ENCODE measurements at regions not wholly inside any gene's neighbourhood (a gene's known extent, or its start where the extent isn't known, plus 50 kb on each side); places are given as distances from the start of the nearest gene placed in this dataset.

DNA sequence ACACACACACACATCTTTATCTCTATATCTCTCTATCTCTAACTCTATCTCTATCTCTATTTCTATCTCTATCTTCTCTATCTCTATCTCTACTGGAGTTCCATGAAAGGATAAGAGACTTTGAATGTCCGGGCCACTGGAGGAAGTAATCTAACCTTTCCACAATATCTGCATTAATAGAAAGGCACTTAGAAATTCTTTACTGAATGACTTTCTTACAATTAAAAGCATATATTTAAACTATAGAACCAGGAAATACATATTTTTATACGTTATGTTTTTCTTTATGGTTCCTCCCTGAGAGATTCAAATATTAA is 234.9 kb downstream of the TRIB2 start:
- Histone ChIP-seq H3K79me2 (ENCODE audit: control insufficient read depth, insufficient read depth, low read length) (no peaks in the 10 kb centered on the region), H3K27ac (ENCODE audit: insufficient read depth, low read length) (no peak overlapping the region), H3K4me3 (replicated peaks in 1 of 4; ENCODE audit: control extremely low read depth in 1 of 4, insufficient read depth in 1 of 4, low read depth in 3 of 4, low read length in 4 of 4) (no peak overlapping the region), H3K9me3 (ENCODE audit: control insufficient read depth, insufficient read depth, low read depth, low read length) (no peaks in the 10 kb centered on the region), H3K9ac (ENCODE audit: insufficient read depth, low read length) (no peak overlapping the region), H3K4me2 (ENCODE audit: extremely low read depth, insufficient read depth, low read length) (no peak overlapping the region), H3K27me3 (ENCODE audit: control insufficient read depth, insufficient read depth, low read length) (no peaks in the 10 kb centered on the region), H4K20me1 (ENCODE audit: control insufficient read depth, extremely low read depth, insufficient read depth, low read length) (no peaks in the 10 kb centered on the region), H3K36me3 (ENCODE audit: control insufficient read depth, insufficient read depth, low read length) (no peaks in the 10 kb centered on the region), H3K4me1 (ENCODE audit: control insufficient read depth, extremely low read depth, insufficient read depth, low read length) (no peaks in the 10 kb centered on the region), H2AFZ (ENCODE audit: low read length) (no peak overlapping the region)
- TF ChIP-seq EZH2 (IDR thresholded peaks at IDR 0.05; ENCODE audit: low read length, missing control alignments), result no peak
- TF ChIP-seq, protein P1, sequence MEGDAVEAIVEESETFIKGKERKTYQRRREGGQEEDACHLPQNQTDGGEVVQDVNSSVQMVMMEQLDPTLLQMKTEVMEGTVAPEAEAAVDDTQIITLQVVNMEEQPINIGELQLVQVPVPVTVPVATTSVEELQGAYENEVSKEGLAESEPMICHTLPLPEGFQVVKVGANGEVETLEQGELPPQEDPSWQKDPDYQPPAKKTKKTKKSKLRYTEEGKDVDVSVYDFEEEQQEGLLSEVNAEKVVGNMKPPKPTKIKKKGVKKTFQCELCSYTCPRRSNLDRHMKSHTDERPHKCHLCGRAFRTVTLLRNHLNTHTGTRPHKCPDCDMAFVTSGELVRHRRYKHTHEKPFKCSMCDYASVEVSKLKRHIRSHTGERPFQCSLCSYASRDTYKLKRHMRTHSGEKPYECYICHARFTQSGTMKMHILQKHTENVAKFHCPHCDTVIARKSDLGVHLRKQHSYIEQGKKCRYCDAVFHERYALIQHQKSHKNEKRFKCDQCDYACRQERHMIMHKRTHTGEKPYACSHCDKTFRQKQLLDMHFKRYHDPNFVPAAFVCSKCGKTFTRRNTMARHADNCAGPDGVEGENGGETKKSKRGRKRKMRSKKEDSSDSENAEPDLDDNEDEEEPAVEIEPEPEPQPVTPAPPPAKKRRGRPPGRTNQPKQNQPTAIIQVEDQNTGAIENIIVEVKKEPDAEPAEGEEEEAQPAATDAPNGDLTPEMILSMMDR (conservative IDR thresholded peaks at IDR 0.05 in 1 of 2, IDR thresholded peaks at IDR 0.05 in 1 of 2; ENCODE audit: low read depth in 1 of 2, low read length in 2 of 2), result no peak
- no peak for DNase-seq (ENCODE audit: low read depth in 2 of 2)

DNA sequence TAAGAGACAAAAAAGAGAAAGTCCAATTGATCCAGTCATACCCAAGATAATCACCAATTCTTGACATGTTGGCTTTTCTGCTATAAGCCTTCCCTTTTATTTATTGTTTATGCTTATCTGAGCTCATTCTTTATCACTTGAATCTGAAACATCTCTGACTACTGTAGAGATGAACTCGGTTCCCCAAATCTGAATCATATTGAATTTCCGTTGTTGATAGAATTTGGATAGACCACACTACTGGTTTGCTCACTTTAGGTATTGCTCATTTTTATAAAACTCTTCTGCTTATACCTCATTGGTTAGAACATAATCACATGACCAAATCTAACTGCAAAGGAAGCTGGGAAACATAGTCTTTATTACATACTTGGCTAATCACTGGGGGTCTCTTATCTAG is 236.9 kb downstream of the TRIB2 start:
- Histone ChIP-seq H3K9me3 (ENCODE audit: control insufficient read depth, insufficient read depth, low read depth, low read length) (no peaks in the 10 kb centered on the region), H3K4me3 (replicated peaks in 1 of 4; ENCODE audit: control extremely low read depth in 1 of 4, insufficient read depth in 1 of 4, low read depth in 3 of 4, low read length in 4 of 4) (no peak overlapping the region), H3K36me3 (ENCODE audit: control insufficient read depth, insufficient read depth, low read length) (no peaks in the 10 kb centered on the region), H3K9ac (ENCODE audit: insufficient read depth, low read length) (no peak overlapping the region), H3K27me3 (ENCODE audit: control insufficient read depth, insufficient read depth, low read length) (no peaks in the 10 kb centered on the region), H2AFZ (ENCODE audit: low read length) (no peak overlapping the region), H3K79me2 (ENCODE audit: control insufficient read depth, insufficient read depth, low read length) (no peaks in the 10 kb centered on the region), H3K27ac (ENCODE audit: insufficient read depth, low read length) (no peak overlapping the region), H3K4me1 (ENCODE audit: control insufficient read depth, extremely low read depth, insufficient read depth, low read length) (no peaks in the 10 kb centered on the region), H3K4me2 (ENCODE audit: extremely low read depth, insufficient read depth, low read length) (no peak overlapping the region), H4K20me1 (ENCODE audit: control insufficient read depth, extremely low read depth, insufficient read depth, low read length) (no peaks in the 10 kb centered on the region)
- TF ChIP-seq, protein P1 (conservative IDR thresholded peaks at IDR 0.05 in 1 of 2, IDR thresholded peaks at IDR 0.05 in 1 of 2; ENCODE audit: low read depth in 1 of 2, low read length in 2 of 2), result no peak
- TF ChIP-seq EZH2 (IDR thresholded peaks at IDR 0.05; ENCODE audit: low read length, missing control alignments), result no peak
- no peak for DNase-seq (ENCODE audit: low read depth in 2 of 2)

DNA sequence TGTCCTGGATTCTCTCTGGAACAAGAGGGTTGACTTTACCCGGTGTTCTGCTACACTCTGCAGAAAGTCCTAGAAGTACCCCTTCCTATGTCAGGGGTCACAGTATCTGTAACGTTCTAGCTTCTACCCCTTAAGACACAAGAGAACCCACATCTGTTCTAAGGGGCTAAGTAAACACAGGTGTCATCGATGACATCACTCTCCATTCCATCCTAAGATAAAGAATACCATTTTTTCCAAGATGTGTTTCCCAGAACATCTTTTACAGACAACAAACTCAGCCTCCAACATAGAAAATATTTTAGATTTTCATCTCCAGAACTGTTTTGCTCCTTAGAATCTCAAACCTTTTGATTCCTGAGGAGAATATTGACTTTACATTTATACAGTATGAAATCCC is 239.1 kb downstream of the TRIB2 start:
- DNase-seq (ENCODE audit: low read depth in 2 of 2), result no peak

More for the DNA sequence above, 239.1 kb downstream of the TRIB2 start:
- Histone ChIP-seq H4K20me1 (ENCODE audit: control insufficient read depth, extremely low read depth, insufficient read depth, low read length) (no peaks in the 10 kb centered on the region), H3K9ac (ENCODE audit: insufficient read depth, low read length) (no peak overlapping the region), H3K4me2 (ENCODE audit: extremely low read depth, insufficient read depth, low read length) (no peak overlapping the region), H3K4me3 (replicated peaks in 1 of 4; ENCODE audit: control extremely low read depth in 1 of 4, insufficient read depth in 1 of 4, low read depth in 3 of 4, low read length in 4 of 4) (no peak overlapping the region), H3K79me2 (ENCODE audit: control insufficient read depth, insufficient read depth, low read length) (no peaks in the 10 kb centered on the region), H3K4me1 (ENCODE audit: control insufficient read depth, extremely low read depth, insufficient read depth, low read length) (no peaks in the 10 kb centered on the region), H2AFZ (ENCODE audit: low read length) (no peak overlapping the region), H3K27me3 (ENCODE audit: control insufficient read depth, insufficient read depth, low read length) (no peaks in the 10 kb centered on the region), H3K27ac (ENCODE audit: insufficient read depth, low read length) (no peak overlapping the region), H3K9me3 (ENCODE audit: control insufficient read depth, insufficient read depth, low read depth, low read length) (no peaks in the 10 kb centered on the region), H3K36me3 (ENCODE audit: control insufficient read depth, insufficient read depth, low read length) (no peaks in the 10 kb centered on the region)
- no peak for TF ChIP-seq EZH2 (IDR thresholded peaks at IDR 0.05; ENCODE audit: low read length, missing control alignments)
- TF ChIP-seq, protein P1 (conservative IDR thresholded peaks at IDR 0.05 in 1 of 2, IDR thresholded peaks at IDR 0.05 in 1 of 2; ENCODE audit: low read depth in 1 of 2, low read length in 2 of 2), result no peak
